Prostate gland (tissue), 2 donors: ENCODE measurements at regions not wholly inside any gene's neighbourhood (a gene's known extent, or its start where the extent isn't known, plus 50 kb on each side); places are given as distances from the start of the nearest gene placed in this dataset.

ENCODE experiments used
- CTCF ChIP-seq, 4 experiments: fragments of 200-600 bp in 2 of 4; fragments of 450-650 bp in 2 of 4; sonication (generic) in 2 of 4; IDR thresholded peaks; 1 replicate in 3 of 4; 2 replicates in 1 of 4; pipeline ENCODE4 v1.5.1; 2016 to 2019; ENCODE audit warnings: antibody characterized with exemption in 4 of 4, mild to moderate bottlenecking in 2 of 4, moderate library complexity in 2 of 4
- POLR2AphosphoS5 ChIP-seq: sonication (generic); formaldehyde crosslinking; IDR thresholded peaks from one replicate; pipeline ENCODE4 v1.6.1; 2017; ENCODE audit warnings: antibody characterized with exemption

- TF ChIP-seq CTCF (IDR thresholded peaks at IDR 0.05) (no peak), POLR2AphosphoS5 (no peak)
Observed at GRCh38 chr14:106129274-106129673, 602.9 kb downstream of the TMEM121 start.
